ENCODE measurements at regions not wholly inside any gene's neighbourhood (a gene's known extent, or its start where the extent isn't known, plus 50 kb on each side); places are given as distances from the start of the nearest gene placed in this dataset.
"Not testable (repeated sequence)": the region's sequence is repeated elsewhere in the genome, so short reads cannot be mapped to it uniquely, and the experiment has no call there.

DNA sequence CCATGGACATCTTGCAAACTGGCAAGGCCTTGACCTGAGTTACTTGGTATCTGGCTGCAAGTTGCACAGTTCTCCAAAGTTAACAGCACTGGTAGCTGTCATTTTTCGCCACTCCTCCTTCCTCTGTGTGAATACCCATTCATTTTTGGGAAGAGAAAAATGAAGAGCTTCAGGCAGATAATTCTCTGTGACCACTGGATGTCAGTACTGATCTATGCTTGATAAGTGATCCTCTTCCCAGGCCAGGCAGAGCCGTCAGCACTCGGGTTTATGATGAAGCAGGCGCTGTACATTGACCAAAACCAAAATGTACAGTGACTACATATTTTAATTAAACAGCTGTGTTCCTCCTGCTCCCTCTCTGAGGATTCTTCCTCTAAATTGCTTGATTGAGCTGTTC is 55.9 kb upstream of the PDZD8 start:
- DNase-seq (ENCODE audit: low read depth, low spot score) (no peak), FAIRE-seq (no peak)
- TF ChIP-seq CTCF (optimal IDR thresholded peaks at IDR 0.05 in 1 of 3, IDR thresholded peaks at IDR 0.05 in 1 of 3, conservative IDR thresholded peaks at IDR 0.05 in 1 of 3; ENCODE audit: extremely low read depth in 1 of 3, insufficient read depth in 2 of 3, low read length in 3 of 3) (peak; percentile 42 to 53 (median 43)), EZH2 (IDR thresholded peaks at IDR 0.05; ENCODE audit: low read length) (no peak)
- Histone ChIP-seq H3K9ac (ENCODE audit: control insufficient read depth, extremely low read depth, insufficient read depth, low read length) (no peak overlapping the region), H3K27ac (ENCODE audit: control insufficient read depth, insufficient read depth, low read length) (no peak overlapping the region), H3K4me3 (ENCODE audit: control insufficient read depth in 2 of 3, extremely low read depth in 1 of 3, insufficient read depth in 2 of 3, low read depth in 1 of 3, low read length in 3 of 3) (no peak overlapping the region), H4K20me1 (ENCODE audit: control insufficient read depth, extremely low read depth, insufficient read depth, low read length) (no peaks in the 10 kb centered on the region), H3K4me2 (ENCODE audit: control insufficient read depth, extremely low read depth, insufficient read depth, low read depth, low read length) (no peak overlapping the region), H3K4me1 (ENCODE audit: control insufficient read depth, extremely low read depth, insufficient read depth, low read length) (no peaks in the 10 kb centered on the region), H3K27me3 (ENCODE audit: control insufficient read depth, extremely low read depth, insufficient read depth, low read length) (no peaks in the 10 kb centered on the region), H3K79me2 (ENCODE audit: control insufficient read depth, insufficient read depth, low read length) (no peaks in the 10 kb centered on the region), H3K9me1 (ENCODE audit: control insufficient read depth, extremely low read depth, insufficient read depth, low read length) (no peaks in the 10 kb centered on the region), H2AFZ (ENCODE audit: control insufficient read depth, low read length) (no peak overlapping the region), H3K9me3 (ENCODE audit: control insufficient read depth, low read depth, low read length) (no peaks in the 10 kb centered on the region), H3K36me3 (ENCODE audit: control insufficient read depth in 2 of 2, extremely low read depth in 1 of 2, insufficient read depth in 2 of 2, low read length in 2 of 2) (no peaks in the 10 kb centered on the region)
- dilution Hi-C loops (cut with MboI; ENCODE audit: extremely low pct_ligation_motif_present, low sequenced_read_pairs), result no loop called here

DNA sequence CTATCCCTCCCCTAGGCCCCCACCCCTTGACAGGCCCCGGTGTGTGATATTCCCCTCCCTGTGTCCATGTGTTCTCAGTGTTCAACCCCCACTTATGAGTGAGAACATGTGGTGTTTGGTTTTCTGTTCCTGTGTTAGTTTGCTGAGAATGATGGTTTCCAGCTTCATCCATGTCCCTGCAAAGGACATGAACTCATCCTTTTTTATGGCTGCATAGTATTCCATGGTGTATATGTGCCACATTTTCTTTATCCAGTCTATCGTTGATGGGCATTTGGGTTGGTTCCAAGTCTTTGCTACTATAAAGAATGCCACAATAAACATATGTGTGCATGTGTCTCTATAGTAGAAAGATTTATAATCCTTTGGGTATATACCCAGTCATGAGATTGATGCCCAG is 55.3 kb upstream of the PDZD8 start:
- H3K4me3 ChIP-seq (ENCODE audit: control insufficient read depth in 2 of 3, extremely low read depth in 1 of 3, insufficient read depth in 2 of 3, low read depth in 1 of 3, low read length in 3 of 3); H2AFZ ChIP-seq (ENCODE audit: control insufficient read depth, low read length); H3K9ac ChIP-seq (ENCODE audit: control insufficient read depth, extremely low read depth, insufficient read depth, low read length); H3K9me1 ChIP-seq (ENCODE audit: control insufficient read depth, extremely low read depth, insufficient read depth, low read length); FAIRE-seq; DNase-seq (ENCODE audit: low read depth, low spot score); H3K79me2 ChIP-seq (ENCODE audit: control insufficient read depth, insufficient read depth, low read length); H3K9me3 ChIP-seq (ENCODE audit: control insufficient read depth, low read depth, low read length); H3K27me3 ChIP-seq (ENCODE audit: control insufficient read depth, extremely low read depth, insufficient read depth, low read length); H3K27ac ChIP-seq (ENCODE audit: control insufficient read depth, insufficient read depth, low read length); H4K20me1 ChIP-seq (ENCODE audit: control insufficient read depth, extremely low read depth, insufficient read depth, low read length); dilution Hi-C loops (cut with MboI; ENCODE audit: extremely low pct_ligation_motif_present, low sequenced_read_pairs); H3K4me2 ChIP-seq (ENCODE audit: control insufficient read depth, extremely low read depth, insufficient read depth, low read depth, low read length); H3K4me1 ChIP-seq (ENCODE audit: control insufficient read depth, extremely low read depth, insufficient read depth, low read length); H3K36me3 ChIP-seq (ENCODE audit: control insufficient read depth in 2 of 2, extremely low read depth in 1 of 2, insufficient read depth in 2 of 2, low read length in 2 of 2): not testable (repeated sequence)

- Histone ChIP-seq H3K9ac (ENCODE audit: control insufficient read depth, extremely low read depth, insufficient read depth, low read length) (no peak overlapping the region), H3K36me3 (ENCODE audit: control insufficient read depth in 2 of 2, extremely low read depth in 1 of 2, insufficient read depth in 2 of 2, low read length in 2 of 2) (no peaks in the 10 kb centered on the region), H3K9me1 (ENCODE audit: control insufficient read depth, extremely low read depth, insufficient read depth, low read length) (no peaks in the 10 kb centered on the region), H3K4me3 (ENCODE audit: control insufficient read depth in 2 of 3, extremely low read depth in 1 of 3, insufficient read depth in 2 of 3, low read depth in 1 of 3, low read length in 3 of 3) (no peak overlapping the region), H4K20me1 (ENCODE audit: control insufficient read depth, extremely low read depth, insufficient read depth, low read length) (no peaks in the 10 kb centered on the region), H3K79me2 (ENCODE audit: control insufficient read depth, insufficient read depth, low read length) (no peaks in the 10 kb centered on the region), H3K4me1 (ENCODE audit: control insufficient read depth, extremely low read depth, insufficient read depth, low read length) (no peaks in the 10 kb centered on the region), H3K4me2 (ENCODE audit: control insufficient read depth, extremely low read depth, insufficient read depth, low read depth, low read length) (no peak overlapping the region), H3K9me3 (ENCODE audit: control insufficient read depth, low read depth, low read length) (no peaks in the 10 kb centered on the region), H3K27ac (ENCODE audit: control insufficient read depth, insufficient read depth, low read length) (no peak overlapping the region), H2AFZ (ENCODE audit: control insufficient read depth, low read length) (no peak overlapping the region), H3K27me3 (ENCODE audit: control insufficient read depth, extremely low read depth, insufficient read depth, low read length) (no peaks in the 10 kb centered on the region)
- FAIRE-seq, result no peak
- no peak for DNase-seq (ENCODE audit: low read depth, low spot score)
- dilution Hi-C loops (cut with MboI; ENCODE audit: extremely low pct_ligation_motif_present, low sequenced_read_pairs), result no loop called here
- no peak for TF ChIP-seq EZH2 (IDR thresholded peaks at IDR 0.05; ENCODE audit: low read length)
Measured at GRCh38 chr10:117429643-117430265, 54.5 kb upstream of the PDZD8 start.

Data from keratinocyte (primary cell).